ENCODE measurements at regions not wholly inside any gene's neighbourhood (a gene's known extent, or its start where the extent isn't known, plus 50 kb on each side); places are given as distances from the start of the nearest gene placed in this dataset.

GRCh38 chrX:42027367-42028000 is 104.1 kb upstream of the CASK start:
- no peak overlapping the region for H3K4me3 ChIP-seq
- intact Hi-C loops (cut with micrococcal nuclease): no loop called here
- no peak for DNase-seq
- no peaks in the 10 kb centered on the region for H3K27me3 ChIP-seq (ENCODE audit: low read depth)
- H3K4me1 ChIP-seq: no peaks in the 10 kb centered on the region
- no peak for TF ChIP-seq CTCF (IDR thresholded peaks at IDR 0.05; ENCODE audit: borderline replicate concordance)
- H3K27ac ChIP-seq (replicated peaks): no peak overlapping the region
- no peaks in the 10 kb centered on the region for H3K36me3 ChIP-seq
- H3K9me3 ChIP-seq (replicated peaks): no peaks in the 10 kb centered on the region

GRCh38 chrX:42025861-42026260 is 102.5 kb upstream of the CASK start:
- H3K36me3 ChIP-seq: no peaks in the 10 kb centered on the region
- H3K27me3 ChIP-seq (ENCODE audit: low read depth): no peaks in the 10 kb centered on the region
- intact Hi-C loops (cut with micrococcal nuclease): no loop called here
- no peaks in the 10 kb centered on the region for H3K4me1 ChIP-seq
- DNase-seq: no peak
- no peak overlapping the region for H3K27ac ChIP-seq (replicated peaks)
- no peak overlapping the region for H3K4me3 ChIP-seq
- no peaks in the 10 kb centered on the region for H3K9me3 ChIP-seq (replicated peaks)
- no peak for TF ChIP-seq CTCF (IDR thresholded peaks at IDR 0.05; ENCODE audit: borderline replicate concordance)

GRCh38 chrX:42023122-42023521 is 99.8 kb upstream of the CASK start:
- no peak for DNase-seq
- intact Hi-C loops (cut with micrococcal nuclease): no loop called here
- H3K9me3 ChIP-seq (replicated peaks): no peaks in the 10 kb centered on the region
- H3K27me3 ChIP-seq (ENCODE audit: low read depth): no peaks in the 10 kb centered on the region
- H3K4me3 ChIP-seq: no peak overlapping the region
- no peaks in the 10 kb centered on the region for H3K4me1 ChIP-seq
- H3K36me3 ChIP-seq: no peaks in the 10 kb centered on the region
- TF ChIP-seq CTCF (IDR thresholded peaks at IDR 0.05; ENCODE audit: borderline replicate concordance): no peak
- H3K27ac ChIP-seq (replicated peaks): no peak overlapping the region

GRCh38 chrX:42022158-42022557 is 98.8 kb upstream of the CASK start:
- no peaks in the 10 kb centered on the region for H3K9me3 ChIP-seq (replicated peaks)
- intact Hi-C loops (cut with micrococcal nuclease): no loop called here
- no peak overlapping the region for H3K27ac ChIP-seq (replicated peaks)
- H3K4me1 ChIP-seq: no peaks in the 10 kb centered on the region
- no peak overlapping the region for H3K4me3 ChIP-seq
- no peak for TF ChIP-seq CTCF (IDR thresholded peaks at IDR 0.05; ENCODE audit: borderline replicate concordance)
- no peaks in the 10 kb centered on the region for H3K27me3 ChIP-seq (ENCODE audit: low read depth)
- H3K36me3 ChIP-seq: no peaks in the 10 kb centered on the region
- DNase-seq: no peak

- Histone ChIP-seq H3K9me3 (replicated peaks) (no peaks in the 10 kb centered on the region), H3K27ac (replicated peaks) (no peak overlapping the region), H3K27me3 (ENCODE audit: low read depth) (no peaks in the 10 kb centered on the region), H3K4me3 (no peak overlapping the region), H3K36me3 (no peaks in the 10 kb centered on the region), H3K4me1 (no peaks in the 10 kb centered on the region)
- intact Hi-C loops (cut with micrococcal nuclease): no loop called here
- TF ChIP-seq CTCF (IDR thresholded peaks at IDR 0.05; ENCODE audit: borderline replicate concordance): no peak
- DNase-seq: no peak
These were observed 97.7 kb upstream of the CASK start for GRCh38 chrX:42021058-42021457.
